SW 1271 (cell line): ENCODE measurements at regions not wholly inside any gene's neighbourhood (a gene's known extent, or its start where the extent isn't known, plus 50 kb on each side); places are given as distances from the start of the nearest gene placed in this dataset.
A peak's percentile ranks its signal among the peaks of the same experiment; 100 is the strongest.

Experiments used
- DNase-seq, 2 experiments: peaks; one replicate each; lab custom pipeline; 2025; lab: John Stamatoyannopoulos, UW

DNA sequence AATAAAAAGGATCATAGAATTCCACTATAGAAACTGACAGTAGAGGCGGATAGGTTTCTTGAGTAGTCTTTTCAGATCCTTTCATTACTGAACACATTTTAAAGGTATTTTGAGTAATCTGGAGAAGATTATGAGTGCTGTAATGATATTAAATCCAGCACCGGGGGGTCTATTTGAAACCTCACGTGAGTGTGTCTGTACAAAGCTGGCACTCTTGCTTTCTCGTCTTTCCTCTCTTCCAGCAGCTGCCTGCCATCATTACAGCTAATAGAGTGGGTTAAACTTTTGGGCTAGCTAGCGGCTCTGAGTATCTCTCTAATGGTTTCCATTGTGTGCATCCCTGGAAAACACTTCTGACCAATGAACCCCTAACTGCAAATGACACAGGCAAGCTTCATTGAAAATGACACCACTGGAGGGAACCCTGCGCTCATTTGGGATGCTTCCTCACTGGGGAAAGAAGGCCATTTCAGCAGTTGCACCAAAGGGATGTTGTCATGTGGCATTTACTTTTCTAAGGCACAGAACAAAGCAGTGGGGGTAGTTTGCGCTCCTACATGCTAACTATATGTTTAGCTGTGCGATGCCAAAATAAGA, 101.0 kb downstream of the HRH4 start:
- DNase-seq, result no peak

DNA sequence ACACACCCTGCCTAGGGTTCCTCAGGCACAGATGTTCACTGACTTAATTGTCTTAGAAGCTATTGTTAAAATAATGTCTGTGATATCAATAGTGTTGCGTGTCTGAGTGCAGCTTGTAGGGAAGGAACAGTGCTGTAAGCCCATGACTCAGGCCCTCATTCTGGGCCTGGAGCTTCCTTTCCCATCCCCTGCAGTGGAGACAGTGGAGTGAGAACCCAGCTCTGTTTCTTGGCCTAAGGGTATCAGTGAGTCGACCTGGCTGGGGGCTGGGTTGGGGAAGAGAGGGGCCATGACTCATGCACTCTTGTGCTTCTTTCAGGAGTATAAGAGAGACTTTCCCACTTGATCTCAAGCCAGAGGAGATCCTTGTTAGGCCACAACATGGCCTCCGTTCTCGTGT, 106.8 kb downstream of the HRH4 start:
- DNase-seq, result peak in 1 of 2 experiments; percentile 67

GRCh38 chr18:24570716-24571115, 110.3 kb downstream of the HRH4 start:
- no peak for DNase-seq

DNA sequence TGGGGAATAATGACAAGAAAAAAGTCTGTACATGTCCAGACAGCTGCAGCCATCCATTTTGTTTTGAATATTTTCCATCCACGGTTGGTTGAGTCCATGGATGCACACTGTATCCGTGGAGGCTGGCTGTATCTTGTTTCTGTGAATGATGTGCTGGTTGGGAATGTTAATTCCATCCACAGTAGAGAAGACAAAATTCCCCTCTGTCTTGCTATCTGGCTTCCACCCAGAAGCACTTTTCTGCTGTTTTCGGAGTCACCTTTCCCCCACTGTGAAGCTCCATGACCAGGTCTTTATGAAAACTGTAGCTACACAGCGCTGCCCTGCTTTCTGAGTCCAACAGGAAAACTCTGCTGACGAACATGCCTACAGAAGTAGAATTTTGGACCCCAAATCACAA, 122.3 kb downstream of the HRH4 start:
- DNase-seq, result no peak

- DNase-seq, result no peak
Observed at GRCh38 chr18:24584205-24584604, 123.8 kb downstream of the HRH4 start.

GRCh38 chr18:24584813-24585212, 124.4 kb downstream of the HRH4 start:
- DNase-seq, result no peak

- DNase-seq, result no peak
Observed at GRCh38 chr18:24585996-24586566, 125.6 kb downstream of the HRH4 start.

- DNase-seq, result no peak
Observed at GRCh38 chr18:24586662-24587360, 126.4 kb downstream of the HRH4 start.

GRCh38 chr18:24588440-24588839, 128.0 kb downstream of the HRH4 start:
- no peak for DNase-seq

DNA sequence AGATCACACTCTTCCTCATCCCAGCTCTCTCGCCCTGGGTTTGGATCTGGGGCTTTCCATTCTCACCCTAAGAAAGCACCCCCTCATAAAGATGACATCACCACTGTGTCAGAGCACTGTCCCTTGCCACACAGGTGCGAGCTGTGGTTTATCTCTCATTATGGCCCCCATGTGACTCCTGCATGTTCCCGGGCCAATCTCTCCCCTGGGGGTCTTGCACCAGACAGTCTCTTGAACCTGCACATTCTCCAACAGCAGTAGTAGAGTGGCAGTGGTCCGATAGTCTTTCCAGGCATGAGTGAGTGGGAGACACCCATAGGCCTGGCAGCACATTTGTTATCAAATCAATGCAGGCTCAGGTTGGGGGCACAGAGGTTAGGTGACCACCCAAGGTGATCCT, 130.5 kb downstream of the HRH4 start:
- no peak for DNase-seq

GRCh38 chr18:24593401-24593800, 133.0 kb downstream of the HRH4 start:
- DNase-seq, result no peak

- DNase-seq, result no peak
Observed at GRCh38 chr18:24593886-24594285, 133.4 kb downstream of the HRH4 start.

DNA sequence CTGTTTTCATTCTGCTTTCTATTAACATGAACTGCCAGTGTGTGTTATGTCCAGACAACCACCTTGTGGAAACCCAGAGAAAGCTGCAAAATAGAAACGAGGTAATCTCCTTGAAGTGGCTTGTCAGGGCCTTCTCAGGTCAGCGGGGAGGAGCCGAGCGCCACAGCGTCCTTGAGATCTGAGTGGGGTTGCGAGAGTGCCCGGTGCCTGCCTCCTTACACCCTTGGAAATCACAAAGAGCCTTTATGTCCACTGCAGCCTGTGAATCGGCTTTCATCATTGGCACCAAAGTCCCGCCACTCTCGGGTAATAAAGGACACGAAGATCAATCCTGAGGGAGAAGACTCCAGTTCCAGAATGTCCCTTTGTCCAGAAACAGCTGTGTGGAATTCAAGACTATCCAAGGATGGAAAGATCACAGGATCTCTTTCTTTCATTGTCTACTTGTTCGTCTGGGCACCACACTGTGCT, 135.2 kb downstream of the HRH4 start:
- DNase-seq, result no peak

DNA sequence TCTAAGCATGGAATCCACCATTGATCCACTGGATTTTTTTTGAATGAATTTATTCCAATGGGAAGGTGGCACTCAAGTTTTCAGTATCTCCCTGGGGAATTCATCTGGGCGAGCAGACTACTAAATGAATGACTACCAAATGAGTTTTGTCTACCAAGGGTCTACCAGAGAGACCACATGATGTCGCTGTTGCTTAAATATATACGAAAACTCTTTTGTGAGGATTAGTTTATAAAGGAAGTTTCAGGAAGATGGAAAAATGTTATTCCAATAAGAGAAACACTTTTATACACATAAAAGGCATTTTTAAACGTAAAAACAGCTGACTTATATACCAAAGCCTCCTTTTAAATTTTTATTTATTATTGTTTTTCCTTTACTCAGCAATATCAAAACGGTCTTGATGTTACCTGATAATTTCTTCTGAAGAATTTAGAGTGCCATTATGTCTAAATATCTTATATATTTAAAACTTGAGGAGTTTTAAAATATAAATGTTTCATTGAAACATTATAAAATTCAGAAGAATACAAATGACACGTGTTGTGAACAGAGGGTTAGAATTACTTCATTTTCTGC, 139.7 kb downstream of the HRH4 start:
- peak in 1 of 2 experiments; percentile 26 for DNase-seq

DNA sequence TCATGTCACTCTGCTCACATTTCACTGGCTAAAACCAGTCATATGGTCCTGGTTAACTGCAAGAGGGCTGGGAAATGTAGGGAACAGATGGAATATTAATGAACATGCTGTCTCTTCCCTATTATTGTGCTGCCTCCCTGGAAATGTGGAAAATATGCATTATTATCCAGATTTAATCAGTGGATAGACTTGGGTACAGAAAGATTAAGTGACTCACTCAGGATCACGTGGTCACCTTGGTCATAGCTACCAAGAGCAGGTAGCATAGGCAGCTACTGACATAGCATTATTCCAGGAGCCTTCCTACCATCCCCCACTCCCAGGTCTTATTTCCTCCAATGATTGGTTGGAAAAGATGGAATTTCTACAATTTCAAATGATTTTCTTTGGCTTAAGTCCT, 141.1 kb downstream of the HRH4 start:
- no peak for DNase-seq

- no peak for DNase-seq
Observed at GRCh38 chr18:24602201-24602600, 141.8 kb downstream of the HRH4 start.

- no peak for DNase-seq
Observed at GRCh38 chr18:24603151-24603550, 142.7 kb downstream of the HRH4 start.

DNA sequence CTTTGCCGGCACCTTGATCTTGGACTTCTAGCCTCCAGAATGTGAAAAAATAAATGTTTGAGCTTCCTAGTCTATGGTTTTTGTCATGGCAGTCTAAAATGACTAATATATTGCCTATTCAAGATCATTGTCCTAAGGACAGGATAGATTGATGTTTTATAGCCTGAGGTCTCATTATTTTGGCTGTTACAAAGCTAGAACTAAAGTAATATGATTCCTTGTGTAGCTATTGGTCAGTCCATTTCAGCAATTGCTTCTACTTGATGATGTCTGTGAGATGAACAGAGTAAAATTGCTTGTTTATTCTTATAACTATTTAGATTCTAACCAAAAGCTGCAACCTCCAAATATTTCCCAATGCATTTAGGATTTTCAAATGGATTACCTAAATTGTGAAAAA, 145.0 kb downstream of the HRH4 start:
- DNase-seq, result no peak

DNA sequence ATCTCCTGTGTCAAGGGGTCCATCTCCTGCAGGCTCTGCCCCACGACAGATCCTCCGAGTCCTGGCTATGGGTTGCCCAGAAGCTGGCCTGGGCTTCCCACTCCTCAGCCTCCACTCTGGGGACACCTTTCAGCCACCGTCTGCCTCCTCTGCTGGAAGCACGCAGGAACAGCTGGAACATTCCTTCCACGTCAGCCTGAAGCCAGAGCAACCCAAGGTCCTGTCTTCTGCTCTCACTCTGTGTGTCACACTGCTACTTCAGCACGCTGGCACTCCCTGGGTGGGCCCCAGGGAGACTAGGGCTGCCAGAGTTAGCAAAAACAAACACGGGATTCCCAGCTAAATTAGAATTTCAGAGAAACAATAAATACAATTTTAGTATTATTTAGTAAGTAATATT, 148.8 kb downstream of the HRH4 start:
- no peak for DNase-seq

DNA sequence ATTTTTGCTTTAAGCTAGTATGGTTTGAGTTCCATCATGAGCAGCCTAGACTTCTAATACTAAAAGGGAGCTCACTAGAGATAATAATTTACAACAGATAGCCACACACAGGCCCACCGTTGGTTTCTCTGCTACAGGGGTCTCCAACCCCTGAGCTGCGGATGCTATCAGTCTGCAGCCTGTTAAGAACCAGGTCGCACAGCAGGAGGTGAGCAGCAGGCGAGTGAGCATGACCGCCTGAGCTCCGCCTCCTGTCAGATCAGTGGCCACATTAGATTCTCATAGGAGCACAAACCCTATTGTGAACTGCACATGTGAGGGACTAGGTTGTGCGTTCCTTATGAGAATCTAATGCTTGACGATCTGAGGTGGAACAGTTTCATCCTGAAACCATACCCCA, 150.6 kb downstream of the HRH4 start:
- DNase-seq, result no peak

GRCh38 chr18:24613896-24614640, 153.6 kb downstream of the HRH4 start:
- no peak for DNase-seq

- no peak for DNase-seq
Observed at GRCh38 chr18:24616653-24617052, 156.2 kb downstream of the HRH4 start.
